AML-193 (cell line): ENCODE measurements at regions not wholly inside any gene's neighbourhood (a gene's known extent, or its start where the extent isn't known, plus 50 kb on each side); places are given as distances from the start of the nearest gene placed in this dataset.

Experiments used
- DNase-seq, 2 experiments: peaks; one replicate each; lab custom pipeline; 2025; lab: John Stamatoyannopoulos, UW

DNA sequence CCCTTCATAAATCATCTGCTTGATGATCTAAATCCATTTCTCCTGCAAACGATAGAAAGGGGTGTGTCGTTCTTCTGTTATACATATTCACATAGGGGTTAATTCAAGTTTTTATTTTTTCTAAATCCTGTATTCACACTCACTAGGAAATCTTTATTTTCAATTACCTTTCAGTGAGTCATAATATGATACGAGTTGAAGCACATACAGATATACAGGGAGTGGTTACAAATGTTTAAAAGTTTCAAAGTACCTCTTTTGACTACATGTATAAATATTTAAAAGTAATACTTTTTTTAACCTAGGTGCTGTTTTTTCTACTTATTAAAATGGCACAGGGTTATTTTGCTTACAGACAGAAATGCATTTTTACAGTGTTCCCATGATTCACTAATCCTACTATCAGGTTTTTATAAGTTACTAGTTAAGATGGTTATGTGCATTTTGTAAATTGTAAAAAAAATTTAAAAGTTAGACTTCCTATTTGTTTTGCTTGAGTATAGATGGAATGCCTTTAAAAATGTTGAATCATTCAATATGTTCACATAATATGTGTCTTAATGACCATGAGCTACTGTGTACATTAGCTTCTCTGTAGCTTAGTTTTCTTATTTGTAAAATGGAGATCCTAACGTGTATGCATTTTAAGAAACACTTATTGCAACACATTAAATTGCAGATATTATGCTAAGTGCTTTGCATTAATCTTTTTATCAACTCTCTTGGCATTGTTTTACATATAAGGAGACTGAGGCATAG, 1378.1 kb downstream of the DSC3 start:
- no peak for DNase-seq

GRCh38 chr18:29661924-29662323, 1380.6 kb downstream of the DSC3 start:
- no peak for DNase-seq

- DNase-seq: no peak
Observed at GRCh38 chr18:29660777-29661176, 1381.8 kb downstream of the DSC3 start.

GRCh38 chr18:29653671-29654215, 1388.8 kb downstream of the DSC3 start:
- no peak for DNase-seq

GRCh38 chr18:29652797-29653196, 1389.7 kb downstream of the DSC3 start:
- DNase-seq: no peak

DNA sequence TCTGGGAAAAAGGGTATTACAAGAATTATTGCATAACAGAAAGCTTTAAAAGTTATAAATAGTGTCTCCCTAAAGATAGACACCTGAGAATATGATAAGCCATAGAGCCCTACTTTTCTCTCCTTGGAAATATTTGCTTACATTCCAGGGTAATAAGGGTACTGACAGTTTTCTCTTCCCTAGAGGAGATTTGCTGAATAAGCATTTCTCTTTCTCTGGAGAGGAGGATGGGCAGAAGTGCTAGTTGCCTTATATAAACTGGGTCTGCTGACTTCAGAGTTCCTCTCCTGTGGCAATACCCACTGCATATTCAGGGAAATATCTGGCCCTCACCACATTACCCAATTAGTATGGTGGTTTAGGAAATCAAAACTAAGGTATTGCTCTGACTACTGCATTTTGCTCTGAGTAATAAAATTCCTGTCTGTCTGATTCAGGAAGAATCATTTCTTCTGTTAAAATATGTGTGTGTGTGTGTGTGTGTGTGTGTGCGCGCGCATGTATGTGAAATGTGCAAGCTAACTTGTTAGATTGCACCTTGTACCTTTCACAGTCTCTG, 1391.3 kb downstream of the DSC3 start:
- no peak for DNase-seq

GRCh38 chr18:29648891-29649290, 1393.7 kb downstream of the DSC3 start:
- DNase-seq: no peak

- DNase-seq: no peak
Observed at GRCh38 chr18:29647700-29648099, 1394.8 kb downstream of the DSC3 start.

- DNase-seq: no peak
Observed at GRCh38 chr18:29644276-29644675, 1398.3 kb downstream of the DSC3 start.

DNA sequence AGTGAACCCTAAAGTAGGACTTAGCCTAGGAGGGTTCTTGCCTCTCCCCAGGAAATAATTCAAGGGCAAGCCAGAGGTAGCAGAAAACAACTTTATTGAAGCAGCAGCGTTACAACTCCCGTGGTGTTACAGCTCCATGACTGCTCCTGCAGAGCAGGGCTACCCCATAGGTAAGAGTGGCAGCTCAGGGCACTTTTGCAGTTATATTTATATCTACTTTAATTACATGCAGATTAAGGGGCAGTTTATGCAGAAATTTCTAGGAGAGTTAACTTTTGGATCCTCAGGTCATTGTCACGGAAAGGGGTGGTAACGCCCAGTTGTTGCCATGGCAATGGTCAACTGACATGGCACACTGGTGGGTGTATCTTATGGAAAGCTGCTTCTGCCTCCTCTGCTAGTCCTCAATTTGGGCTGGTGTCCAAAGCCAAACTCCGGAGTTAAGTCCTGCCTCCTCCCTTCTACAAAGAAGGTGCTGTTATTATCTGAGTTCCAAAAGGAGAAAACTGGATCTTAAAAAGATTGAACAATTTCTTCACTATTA, 1413.0 kb downstream of the DSC3 start:
- no peak for DNase-seq

GRCh38 chr18:29626094-29626493, 1416.4 kb downstream of the DSC3 start:
- DNase-seq: no peak

- no peak for DNase-seq
Observed at GRCh38 chr18:29616867-29617266, 1425.7 kb downstream of the DSC3 start.

DNA sequence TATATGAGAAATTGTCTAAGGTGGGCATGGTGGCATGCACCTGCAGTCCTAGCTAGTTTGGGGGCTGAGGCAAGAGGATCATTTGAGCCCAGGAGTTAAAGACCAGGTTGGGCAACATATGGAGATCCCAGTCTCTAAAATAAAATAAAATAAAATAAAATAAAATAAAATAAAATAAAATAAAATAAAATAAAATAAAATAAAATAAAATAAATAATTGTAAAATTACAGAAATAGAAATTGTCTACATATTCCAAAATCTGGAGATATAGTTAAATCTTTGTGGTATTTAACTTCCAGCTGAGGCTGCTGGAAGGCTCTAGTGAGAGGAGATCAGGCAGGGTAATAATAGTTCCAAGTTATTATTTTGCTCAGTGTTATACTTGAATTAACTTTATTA, 1432.1 kb upstream of the CDH2 start:
- DNase-seq: no peak

DNA sequence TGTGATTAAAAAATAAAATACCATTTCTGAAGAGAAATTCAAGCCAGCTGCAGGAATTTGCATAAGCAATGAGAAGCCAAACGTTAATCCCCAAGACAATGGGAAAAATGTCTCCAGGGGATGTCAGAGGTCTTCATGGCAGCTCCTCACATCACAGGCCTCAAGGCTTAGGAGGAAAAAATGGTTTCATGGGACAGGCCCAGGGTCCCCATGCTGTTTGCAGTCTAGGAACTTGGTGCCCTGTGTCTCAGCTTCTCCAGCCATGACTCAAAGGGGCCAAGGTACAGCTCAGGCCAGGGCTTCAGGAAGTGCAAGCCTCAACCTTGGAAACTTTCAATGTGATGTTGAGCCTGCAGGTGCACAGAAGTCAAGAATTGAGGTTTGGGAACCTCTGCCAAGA, 1428.4 kb upstream of the CDH2 start:
- DNase-seq: no peak

DNA sequence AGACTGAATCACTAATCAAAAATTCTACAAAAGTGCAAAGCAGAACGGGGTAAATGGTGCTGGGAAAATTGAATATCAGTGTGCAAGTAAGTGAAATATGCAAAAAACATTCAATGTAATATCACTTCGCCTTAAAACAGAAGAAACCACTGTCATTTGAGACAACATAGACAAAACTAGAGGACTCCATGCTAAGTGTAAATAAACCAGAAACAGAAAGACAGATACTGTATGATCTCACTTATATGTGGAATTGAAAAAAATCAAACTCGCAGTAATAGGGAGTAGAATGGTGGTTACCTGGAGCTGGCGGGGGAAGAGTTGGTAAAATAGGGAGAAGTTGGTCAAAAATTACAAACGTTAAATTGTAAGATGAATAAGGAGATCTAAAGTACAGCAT, 1420.0 kb upstream of the CDH2 start:
- no peak for DNase-seq

DNA sequence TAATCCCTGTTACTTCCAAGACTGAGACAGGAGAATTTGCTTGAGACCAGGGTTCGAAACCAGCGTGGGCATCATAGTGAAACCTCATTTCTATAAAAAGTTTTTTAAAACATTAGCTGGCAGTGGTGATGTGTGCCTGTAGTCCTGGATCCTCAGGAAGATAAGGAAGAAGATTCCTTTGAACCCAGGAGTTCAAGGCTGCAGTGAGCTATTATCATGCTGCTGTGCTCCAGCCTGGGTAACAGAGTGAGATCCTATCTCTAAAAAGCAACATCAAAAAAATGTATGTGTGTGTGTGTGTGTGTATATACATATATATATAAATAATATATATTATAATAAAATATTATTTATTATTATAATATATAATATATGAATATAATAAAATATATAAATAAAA, 1417.6 kb upstream of the CDH2 start:
- no peak for DNase-seq

- DNase-seq: no peak
Observed at GRCh38 chr18:29588446-29589100, 1411.6 kb upstream of the CDH2 start.

GRCh38 chr18:29586210-29586609, 1409.3 kb upstream of the CDH2 start:
- no peak for DNase-seq

DNA sequence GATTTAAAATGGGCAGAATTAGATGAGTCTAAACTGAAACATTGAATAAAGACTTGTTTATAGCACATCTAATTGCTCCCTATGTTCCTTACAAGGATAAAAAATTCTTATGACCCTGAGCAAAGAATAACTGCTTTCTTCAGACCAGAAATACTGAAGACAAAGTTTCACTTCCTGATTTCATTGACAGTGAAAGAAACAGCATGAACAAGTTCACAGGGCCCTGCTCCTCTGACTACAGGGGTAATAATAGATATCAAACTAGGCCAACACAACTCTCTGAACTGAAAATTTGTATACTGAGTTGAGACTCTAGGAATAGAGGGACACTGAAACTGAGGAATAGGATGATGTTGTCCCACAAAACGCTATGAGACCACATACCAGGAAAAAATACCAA, 1383.3 kb upstream of the CDH2 start:
- no peak for DNase-seq

GRCh38 chr18:29556070-29556469, 1379.1 kb upstream of the CDH2 start:
- DNase-seq: no peak

DNA sequence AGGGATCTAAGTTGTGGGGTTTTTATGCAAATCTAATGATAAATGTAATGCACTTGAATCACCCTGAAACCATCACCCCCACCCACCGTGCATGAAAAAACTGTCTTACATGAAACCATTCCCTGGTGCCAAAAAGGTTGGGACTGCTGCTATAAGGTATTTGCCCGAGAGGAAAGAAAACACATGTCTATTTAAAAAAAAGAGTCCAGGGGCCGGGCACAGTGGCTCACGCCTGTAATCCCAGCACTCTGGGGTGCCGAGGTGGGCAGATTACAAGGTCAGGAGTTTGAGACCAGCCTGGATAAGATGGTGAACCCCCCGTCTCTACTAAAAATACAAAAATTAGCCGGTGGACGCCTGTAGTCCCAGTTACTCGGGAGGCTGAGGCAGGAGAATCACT, 1372.8 kb upstream of the CDH2 start:
- DNase-seq: no peak

DNA sequence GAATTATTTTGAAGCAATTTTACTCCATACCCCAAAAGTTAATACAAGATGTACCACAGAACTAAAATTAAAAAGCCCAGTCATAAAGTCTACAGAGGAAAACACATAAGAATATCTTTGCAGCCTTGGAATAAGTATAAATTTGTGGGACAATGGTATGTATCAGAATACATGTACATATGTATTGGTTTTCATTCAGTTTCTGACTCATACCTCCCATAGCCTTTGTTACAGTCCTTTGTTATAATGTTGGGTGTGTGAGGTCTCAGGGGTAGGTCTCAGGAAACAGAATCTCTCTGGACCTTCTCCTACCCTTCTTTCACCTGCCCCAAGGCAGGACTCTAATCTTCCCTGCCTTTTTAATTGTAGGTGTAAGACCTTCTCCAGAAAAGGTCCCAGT, 1370.7 kb upstream of the CDH2 start:
- no peak for DNase-seq

- DNase-seq: no peak
Observed at GRCh38 chr18:29540548-29540947, 1363.6 kb upstream of the CDH2 start.
